GM03348 (cell line): ENCODE measurements at regions not wholly inside any gene's neighbourhood (a gene's known extent, or its start where the extent isn't known, plus 50 kb on each side); places are given as distances from the start of the nearest gene placed in this dataset.

Experiments
- DNase-seq: peaks from one replicate; pipeline ENCODE4 v3.0.0; 2012; ENCODE audit warnings: low spot score

DNA sequence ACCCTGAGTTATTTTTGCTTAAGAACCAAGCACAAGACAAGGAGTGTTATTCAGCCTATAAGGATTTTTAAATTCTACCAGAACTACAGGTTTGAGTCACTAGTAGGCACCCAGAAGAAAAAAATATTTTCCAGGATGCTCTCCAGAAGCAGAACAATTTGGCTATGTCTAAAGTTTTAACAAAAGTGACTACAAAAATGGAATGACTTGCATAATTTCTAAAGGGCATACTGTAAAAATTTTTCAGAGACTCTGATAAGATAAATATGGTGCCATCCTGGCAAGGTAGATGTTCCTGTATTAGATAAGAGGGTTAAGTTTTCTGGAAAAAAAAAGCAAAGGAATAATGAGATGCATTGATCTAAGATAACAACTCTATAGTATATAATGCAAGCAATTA, 68.6 kb upstream of the FAM9A start:
- DNase-seq, result no peak

DNA sequence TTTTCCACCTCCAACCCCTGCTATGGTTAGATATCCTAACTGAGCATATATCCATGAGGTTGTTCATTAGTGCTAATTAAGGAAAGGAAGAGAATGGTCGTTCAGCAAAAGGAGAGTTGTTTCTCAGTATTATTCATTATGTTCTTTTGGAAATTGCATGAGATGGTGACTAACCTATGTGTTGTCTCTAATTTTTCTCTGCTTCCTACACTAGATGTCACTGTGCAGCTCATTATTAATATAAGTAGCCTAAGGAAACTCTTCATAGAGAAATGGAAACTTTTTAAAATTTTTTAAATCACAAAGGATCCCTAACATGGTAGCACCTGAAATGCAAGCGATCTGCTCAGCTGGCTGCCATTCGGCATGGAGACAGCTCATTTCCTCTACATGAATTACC, 67.7 kb upstream of the FAM9A start:
- DNase-seq, result peak; percentile 24

DNA sequence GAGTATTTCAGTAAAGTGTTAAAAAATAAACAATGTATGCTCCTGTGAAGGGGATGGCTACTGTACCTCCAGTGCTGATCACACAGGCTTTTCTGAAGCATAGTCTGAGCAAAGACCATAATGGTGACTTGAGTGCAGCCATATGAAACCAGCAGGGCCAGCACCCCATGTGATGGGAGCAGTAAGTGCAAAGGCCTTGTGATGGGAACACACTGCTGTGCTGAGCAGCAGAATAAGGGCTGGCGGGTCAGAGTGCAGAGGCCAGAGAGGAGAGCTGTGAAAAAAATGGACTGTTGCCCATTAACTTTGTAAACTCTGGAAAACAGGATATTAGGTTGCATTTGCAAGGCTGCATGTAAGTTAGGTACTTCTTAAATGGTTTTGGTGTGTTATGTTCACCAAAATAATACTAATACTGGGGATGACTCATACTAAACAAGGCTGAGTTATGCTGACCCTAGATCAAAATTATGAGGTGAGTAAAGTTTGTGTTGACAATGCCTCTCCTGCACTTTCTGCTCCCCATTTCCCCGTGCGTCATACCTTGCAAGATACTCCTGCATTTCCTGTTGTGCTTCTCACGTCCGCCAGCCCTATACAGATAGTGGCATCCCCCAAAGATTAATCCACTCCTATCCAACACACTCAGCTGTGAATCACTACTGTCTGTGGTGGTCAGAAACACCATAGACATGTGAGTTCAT, 67.0 kb upstream of the FAM9A start:
- peak; percentile 11 for DNase-seq

DNA sequence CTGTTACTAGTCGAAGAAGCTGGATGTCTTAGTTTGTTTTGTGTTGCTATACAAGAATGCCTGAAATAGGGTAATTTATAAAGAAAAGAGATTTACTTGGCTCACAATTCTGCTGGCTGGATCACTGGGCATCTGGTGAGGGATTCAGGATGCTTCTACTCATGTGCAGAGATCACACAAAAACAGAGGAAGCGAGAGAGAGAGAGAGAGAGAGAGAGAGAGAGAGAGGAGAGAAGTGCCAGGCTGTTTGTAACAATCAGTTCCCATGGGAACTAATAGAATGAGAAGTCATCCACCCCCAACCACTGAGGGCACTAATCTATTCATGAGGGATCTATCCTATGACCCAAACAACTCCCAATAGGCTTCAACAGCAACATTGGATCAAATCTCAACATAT, 66.2 kb upstream of the FAM9A start:
- no peak for DNase-seq

DNA sequence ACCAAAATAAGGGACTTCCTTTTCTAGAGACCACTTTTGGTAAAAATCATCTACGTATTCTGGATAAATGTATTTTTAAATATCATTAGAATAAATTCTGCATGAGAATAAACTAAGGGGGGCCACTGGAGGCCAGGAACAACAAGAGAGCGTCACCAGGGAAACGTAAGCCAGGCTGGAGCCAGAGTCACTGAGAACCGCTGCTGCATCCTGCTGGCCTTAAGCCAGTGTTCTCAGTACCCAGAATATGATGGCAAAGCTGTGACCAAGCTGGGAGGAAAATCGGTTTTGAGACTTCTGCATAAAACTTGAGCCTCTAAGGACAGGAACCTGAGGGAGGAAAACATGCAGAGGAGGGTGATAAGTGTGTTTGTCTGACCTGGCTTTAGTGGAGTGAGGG, 63.0 kb upstream of the FAM9A start:
- no peak for DNase-seq

DNA sequence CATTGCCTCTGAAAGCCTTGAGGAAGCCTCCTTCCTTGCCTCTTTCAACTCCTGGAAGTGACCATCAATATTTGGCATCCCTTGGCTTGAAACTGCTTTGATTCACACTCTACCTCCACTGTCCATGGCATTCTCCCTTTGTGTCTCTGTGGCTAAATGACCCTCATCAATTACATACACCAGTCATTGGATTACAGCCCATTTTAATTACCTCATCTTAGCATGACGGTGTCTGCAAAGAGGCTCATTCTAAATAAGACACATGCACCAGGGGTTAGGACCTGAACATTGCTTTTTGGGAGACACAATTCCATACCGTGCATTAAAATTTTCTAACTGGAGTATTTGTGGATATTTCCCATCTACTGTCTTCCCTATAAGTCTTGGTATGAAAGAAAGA, 60.7 kb upstream of the FAM9A start:
- no peak for DNase-seq

DNA sequence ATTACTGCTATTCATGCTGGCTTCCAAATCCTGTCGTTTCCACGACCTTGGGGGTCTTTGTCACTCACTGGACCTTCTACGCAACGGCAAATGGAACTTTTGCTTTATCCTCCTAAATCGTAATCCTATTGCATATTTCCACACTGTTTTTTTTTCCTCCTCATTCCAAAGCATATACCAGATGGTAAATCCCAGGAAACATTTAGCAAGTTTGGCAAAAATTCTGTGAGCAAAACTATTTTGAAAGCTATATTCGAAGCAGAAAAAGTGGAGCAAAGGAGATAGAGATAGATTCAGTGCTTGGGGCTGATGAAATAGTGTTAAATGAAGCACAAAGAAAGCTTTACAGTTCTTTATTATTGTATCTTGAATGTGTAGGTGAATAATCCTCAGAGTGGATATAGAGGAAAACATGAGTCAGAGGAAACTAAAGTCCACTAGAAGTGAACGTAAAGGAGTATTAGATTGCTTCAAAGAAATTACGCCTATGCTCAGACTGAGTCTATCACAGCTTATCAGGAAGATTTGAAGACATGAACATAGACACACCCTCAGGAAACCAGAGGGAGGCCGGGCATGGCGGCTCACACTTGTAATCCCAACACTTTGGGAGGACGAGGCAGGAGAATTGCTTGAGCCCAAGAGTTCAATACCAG, 50.2 kb upstream of the FAM9A start:
- DNase-seq, result no peak
